ENCODE measurements at regions not wholly inside any gene's neighbourhood (a gene's known extent, or its start where the extent isn't known, plus 50 kb on each side); places are given as distances from the start of the nearest gene placed in this dataset.

- no peak for TF ChIP-seq CTCF (IDR thresholded peaks at IDR 0.05)
- no peak for TF ChIP-seq EP300 (IDR thresholded peaks at IDR 0.05)
Measured at GRCh38 chr16:54347961-54348360, 61.4 kb upstream of the IRX3 start.
